ENCODE measurements at regions not wholly inside any gene's neighbourhood (a gene's known extent, or its start where the extent isn't known, plus 50 kb on each side); places are given as distances from the start of the nearest gene placed in this dataset.
"Not testable (repeated sequence)": the region's sequence is repeated elsewhere in the genome, so short reads cannot be mapped to it uniquely, and the experiment has no call there.

GRCh38 chr14:58731465-58732293 lies 93.9 kb downstream of the DACT1 start:
- no peak for DNase-seq

GRCh38 chr14:58732387-58732786 lies 94.6 kb downstream of the DACT1 start:
- DNase-seq = no peak

- no peak for DNase-seq
Observed at GRCh38 chr14:58733451-58734208, 95.9 kb downstream of the DACT1 start.

- no peak for DNase-seq
Observed at GRCh38 chr14:58735596-58735995, 97.8 kb downstream of the DACT1 start.

- no peak for DNase-seq
Observed at GRCh38 chr14:58736606-58737005, 98.8 kb downstream of the DACT1 start.

- DNase-seq = no peak
Observed at GRCh38 chr14:58737511-58737910, 99.7 kb downstream of the DACT1 start.

- no peak for DNase-seq
Observed at GRCh38 chr14:58738189-58738836, 100.6 kb downstream of the DACT1 start.

GRCh38 chr14:58738876-58739275 lies 101.1 kb downstream of the DACT1 start:
- no peak for DNase-seq

GRCh38 chr14:58739674-58740073 lies 101.9 kb downstream of the DACT1 start:
- no peak for DNase-seq

- no peak for DNase-seq
Observed at GRCh38 chr14:58740379-58740935, 102.7 kb downstream of the DACT1 start.

- no peak for DNase-seq
Observed at GRCh38 chr14:58744801-58745394, 107.1 kb downstream of the DACT1 start.

- no peak for DNase-seq
Observed at GRCh38 chr14:58746261-58746660, 108.5 kb downstream of the DACT1 start.

- no peak for DNase-seq
Observed at GRCh38 chr14:58746701-58747100, 108.9 kb downstream of the DACT1 start.

- DNase-seq = no peak
Observed at GRCh38 chr14:58747181-58747580, 109.4 kb downstream of the DACT1 start.

GRCh38 chr14:58748251-58748650 lies 110.5 kb downstream of the DACT1 start:
- DNase-seq = not testable (repeated sequence)

- no peak for DNase-seq
Observed at GRCh38 chr14:58749066-58749669, 111.4 kb downstream of the DACT1 start.

GRCh38 chr14:58750321-58751269 lies 112.8 kb downstream of the DACT1 start:
- no peak for DNase-seq

- DNase-seq = no peak
Observed at GRCh38 chr14:58751788-58752187, 114.0 kb downstream of the DACT1 start.

- no peak for DNase-seq
Observed at GRCh38 chr14:58752289-58752688, 114.5 kb downstream of the DACT1 start.

- no peak for DNase-seq
Observed at GRCh38 chr14:58752771-58753201, 115.0 kb downstream of the DACT1 start.

Data from NCI-H2029 treated with DMSO at 0.1 percent for 48 hours (cell line).